Astrocyte (in vitro differentiated cells and primary cell): ENCODE measurements at regions not wholly inside any gene's neighbourhood (a gene's known extent, or its start where the extent isn't known, plus 50 kb on each side); places are given as distances from the start of the nearest gene placed in this dataset.

Source experiments
- DNase-seq: peaks from one replicate; pipeline ENCODE4 v3.0.0-alpha.2; 2010; ENCODE audit warnings: low read depth
- FAIRE-seq: peaks from 2 replicates; lab custom pipeline; 2011; peaks lifted over from hg19 to GRCh38; lab: Jason Lieb, UNC
- H2AFZ ChIP-seq: 2 replicates; pipeline ENCODE4 v1.6.0; 2012; ENCODE audit warnings: low read depth, low read length, inconsistent platforms
- H3K27ac ChIP-seq: 2 replicates; pipeline ENCODE4 v1.5.1; 2011; ENCODE audit warnings: low read depth, low read length, inconsistent platforms
- H3K27me3 ChIP-seq: 2 replicates; pipeline ENCODE4 v1.6.0; 2011; ENCODE audit warnings: low read length, inconsistent platforms; ENCODE audit not compliant: insufficient read depth
- H3K36me3 ChIP-seq: 2 replicates; pipeline ENCODE4 v1.5.1; 2011; ENCODE audit warnings: low read length, inconsistent platforms; ENCODE audit not compliant: insufficient read depth
- H3K4me1 ChIP-seq: 2 replicates; pipeline ENCODE4 v1.5.1; 2011; ENCODE audit warnings: low read length, inconsistent platforms; ENCODE audit not compliant: insufficient read depth
- H3K4me2 ChIP-seq: 2 replicates; pipeline ENCODE4 v1.6.0; 2012; ENCODE audit warnings: low read length, inconsistent platforms
- H3K4me3 ChIP-seq: 2 replicates; pipeline ENCODE4 v1.5.1; 2011; ENCODE audit warnings: low read depth, mild to moderate bottlenecking, low read length, inconsistent platforms; ENCODE audit not compliant: insufficient read depth
- H3K79me2 ChIP-seq: 2 replicates; pipeline ENCODE4 v1.6.0; 2012; ENCODE audit warnings: mild to moderate bottlenecking, low read length, inconsistent platforms; ENCODE audit not compliant: insufficient read depth
- H3K9ac ChIP-seq: 2 replicates; pipeline ENCODE4 v1.6.0; 2012; ENCODE audit warnings: mild to moderate bottlenecking, low read length, inconsistent platforms
- H3K9me3 ChIP-seq: 2 replicates; pipeline ENCODE4 v1.5.1; 2012; ENCODE audit warnings: low read depth, mild to moderate bottlenecking, low read length, inconsistent platforms; ENCODE audit not compliant: insufficient read depth
- H4K20me1 ChIP-seq: 2 replicates; pipeline ENCODE4 v1.6.0; 2012; ENCODE audit warnings: low read length, inconsistent platforms; ENCODE audit not compliant: insufficient read depth
- H3K27ac Mint-ChIP-seq: one replicate; pipeline ENCODE4 v1.8.0; 2021; ENCODE audit warnings: mild to moderate bottlenecking, mixed read lengths; ENCODE audit not compliant: unreplicated experiment
- H3K27me3 Mint-ChIP-seq: one replicate; pipeline ENCODE4 v1.8.0; 2021; ENCODE audit warnings: low read depth, mixed read lengths; ENCODE audit not compliant: unreplicated experiment
- H3K36me3 Mint-ChIP-seq: one replicate; pipeline ENCODE4 v1.8.0; 2021; ENCODE audit warnings: low read depth, mixed read lengths; ENCODE audit not compliant: unreplicated experiment
- H3K4me1 Mint-ChIP-seq: one replicate; pipeline ENCODE4 v1.8.0; 2021; ENCODE audit warnings: low read depth, mixed read lengths; ENCODE audit not compliant: unreplicated experiment
- H3K4me3 Mint-ChIP-seq: one replicate; pipeline ENCODE4 v1.8.0; 2021; ENCODE audit warnings: mild to moderate bottlenecking, moderate library complexity, mixed read lengths; ENCODE audit not compliant: unreplicated experiment
- H3K9me3 Mint-ChIP-seq: one replicate; pipeline ENCODE4 v1.8.0; 2021; ENCODE audit warnings: mild to moderate bottlenecking, mixed read lengths; ENCODE audit not compliant: unreplicated experiment
- CTCF ChIP-seq: IDR thresholded peaks from 2 replicates; pipeline ENCODE4 v1.5.1; 2011; ENCODE audit warnings: low read depth, mild to moderate bottlenecking, inconsistent platforms, low read length, moderate library complexity; ENCODE audit not compliant: insufficient read depth
- EZH2 ChIP-seq: IDR thresholded peaks from 2 replicates; pipeline ENCODE4 v1.6.1; 2012; ENCODE audit warnings: mild to moderate bottlenecking, low read length, inconsistent platforms; ENCODE audit not compliant: insufficient read depth

- Mint-ChIP-seq H3K27me3 (no peaks in the 10 kb centered on the region), H3K9me3 (no peaks in the 10 kb centered on the region), H3K36me3 (no peaks in the 10 kb centered on the region), H3K4me1 (no peaks in the 10 kb centered on the region), H3K4me3 (no peak overlapping the region), H3K27ac (no peak overlapping the region)
- H3K9ac ChIP-seq: no peak overlapping the region
- no peaks in the 10 kb centered on the region for H3K79me2 ChIP-seq
- no peak overlapping the region for H2AFZ ChIP-seq
- no peaks in the 10 kb centered on the region for H3K27me3 ChIP-seq
- TF ChIP-seq EZH2 (no peak), CTCF (no peak)
- H3K36me3 ChIP-seq: no peaks in the 10 kb centered on the region
- no peaks in the 10 kb centered on the region for H3K9me3 ChIP-seq
- no peak for DNase-seq
- no peak overlapping the region for H3K4me3 ChIP-seq
- no peak overlapping the region for H3K4me2 ChIP-seq
- no peak for FAIRE-seq
- no peak overlapping the region for H3K27ac ChIP-seq
- H4K20me1 ChIP-seq: no peaks in the 10 kb centered on the region
- H3K4me1 ChIP-seq: no peaks in the 10 kb centered on the region
These were observed 348.7 kb upstream of the GRIN3A start for GRCh38 chr9:102087141-102087540.

GRCh38 chr9:102085548-102085947, 347.1 kb upstream of the GRIN3A start:
- H4K20me1 ChIP-seq: no peaks in the 10 kb centered on the region
- no peaks in the 10 kb centered on the region for H3K9me3 ChIP-seq
- no peak for TF ChIP-seq CTCF
- no peak for TF ChIP-seq EZH2
- no peak overlapping the region for H3K4me3 ChIP-seq
- H3K4me1 ChIP-seq: no peaks in the 10 kb centered on the region
- H3K4me2 ChIP-seq: no peak overlapping the region
- Mint-ChIP-seq H3K4me1 (no peaks in the 10 kb centered on the region), H3K27ac (no peak overlapping the region), H3K36me3 (no peaks in the 10 kb centered on the region), H3K9me3 (no peaks in the 10 kb centered on the region), H3K27me3 (no peaks in the 10 kb centered on the region), H3K4me3 (no peak overlapping the region)
- no peaks in the 10 kb centered on the region for H3K36me3 ChIP-seq
- FAIRE-seq (no peak), DNase-seq (no peak)
- no peaks in the 10 kb centered on the region for H3K79me2 ChIP-seq
- no peak overlapping the region for H3K27ac ChIP-seq
- H3K9ac ChIP-seq: no peak overlapping the region
- H3K27me3 ChIP-seq: no peaks in the 10 kb centered on the region
- no peak overlapping the region for H2AFZ ChIP-seq

GRCh38 chr9:102072059-102072764, 333.8 kb upstream of the GRIN3A start:
- no peak for FAIRE-seq
- H3K27ac Mint-ChIP-seq: no peak overlapping the region
- TF ChIP-seq CTCF: no peak
- no peak for TF ChIP-seq EZH2

More at GRCh38 chr9:102072059-102072764, 333.8 kb upstream of the GRIN3A start:
- Histone ChIP-seq H3K4me2 (no peak overlapping the region), H2AFZ (no peak overlapping the region), H3K27me3 (no peaks in the 10 kb centered on the region), H3K27ac (no peak overlapping the region), H3K4me1 (no peaks in the 10 kb centered on the region), H3K9me3 (no peaks in the 10 kb centered on the region), H4K20me1 (no peaks in the 10 kb centered on the region), H3K36me3 (no peaks in the 10 kb centered on the region), H3K9ac (no peak overlapping the region), H3K4me3 (no peak overlapping the region), H3K79me2 (no peaks in the 10 kb centered on the region)
- H3K4me1 Mint-ChIP-seq: no peaks in the 10 kb centered on the region
- peaks cover 12% of the 10 kb centered on the region for H3K9me3 Mint-ChIP-seq
- H3K27me3 Mint-ChIP-seq: no peaks in the 10 kb centered on the region
- DNase-seq: no peak
- no peaks in the 10 kb centered on the region for H3K36me3 Mint-ChIP-seq
- no peak overlapping the region for H3K4me3 Mint-ChIP-seq
